ENCODE measurements at regions not wholly inside any gene's neighbourhood (a gene's known extent, or its start where the extent isn't known, plus 50 kb on each side); places are given as distances from the start of the nearest gene placed in this dataset.

DNA sequence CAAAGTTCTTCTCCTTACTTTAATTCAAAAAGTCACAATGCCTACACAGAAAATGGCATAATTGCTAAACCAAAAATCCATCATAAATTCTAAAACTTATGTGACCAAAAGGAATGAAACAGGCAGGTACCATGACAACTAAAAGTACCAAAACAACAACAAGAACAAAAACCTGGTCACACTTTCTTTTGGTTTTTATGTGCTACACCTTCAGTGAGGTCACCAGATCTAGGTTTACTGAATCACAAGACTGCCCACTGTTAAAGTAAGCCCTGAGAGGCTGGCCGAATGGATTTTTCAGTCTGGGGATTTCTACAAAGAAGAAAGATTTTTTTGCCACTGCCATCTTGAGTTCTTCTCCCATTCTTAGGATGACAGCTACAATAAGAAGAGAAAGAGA is 583.0 kb upstream of the PKN2 start:
- H3K27me3 Mint-ChIP-seq (ENCODE audit: insufficient read depth): no peaks in the 10 kb centered on the region
- TF ChIP-seq, protein P1, sequence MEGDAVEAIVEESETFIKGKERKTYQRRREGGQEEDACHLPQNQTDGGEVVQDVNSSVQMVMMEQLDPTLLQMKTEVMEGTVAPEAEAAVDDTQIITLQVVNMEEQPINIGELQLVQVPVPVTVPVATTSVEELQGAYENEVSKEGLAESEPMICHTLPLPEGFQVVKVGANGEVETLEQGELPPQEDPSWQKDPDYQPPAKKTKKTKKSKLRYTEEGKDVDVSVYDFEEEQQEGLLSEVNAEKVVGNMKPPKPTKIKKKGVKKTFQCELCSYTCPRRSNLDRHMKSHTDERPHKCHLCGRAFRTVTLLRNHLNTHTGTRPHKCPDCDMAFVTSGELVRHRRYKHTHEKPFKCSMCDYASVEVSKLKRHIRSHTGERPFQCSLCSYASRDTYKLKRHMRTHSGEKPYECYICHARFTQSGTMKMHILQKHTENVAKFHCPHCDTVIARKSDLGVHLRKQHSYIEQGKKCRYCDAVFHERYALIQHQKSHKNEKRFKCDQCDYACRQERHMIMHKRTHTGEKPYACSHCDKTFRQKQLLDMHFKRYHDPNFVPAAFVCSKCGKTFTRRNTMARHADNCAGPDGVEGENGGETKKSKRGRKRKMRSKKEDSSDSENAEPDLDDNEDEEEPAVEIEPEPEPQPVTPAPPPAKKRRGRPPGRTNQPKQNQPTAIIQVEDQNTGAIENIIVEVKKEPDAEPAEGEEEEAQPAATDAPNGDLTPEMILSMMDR (IDR thresholded peaks at IDR 0.05): no peak
- H3K27ac Mint-ChIP-seq: no peak overlapping the region
- DNase-seq: no peak
- no peaks in the 10 kb centered on the region for H3K9me3 Mint-ChIP-seq
- no peaks in the 10 kb centered on the region for H3K36me3 Mint-ChIP-seq (ENCODE audit: low read depth)
- H3K4me3 Mint-ChIP-seq: no peak overlapping the region
- H3K4me1 Mint-ChIP-seq (ENCODE audit: low read depth): no peaks in the 10 kb centered on the region

DNA sequence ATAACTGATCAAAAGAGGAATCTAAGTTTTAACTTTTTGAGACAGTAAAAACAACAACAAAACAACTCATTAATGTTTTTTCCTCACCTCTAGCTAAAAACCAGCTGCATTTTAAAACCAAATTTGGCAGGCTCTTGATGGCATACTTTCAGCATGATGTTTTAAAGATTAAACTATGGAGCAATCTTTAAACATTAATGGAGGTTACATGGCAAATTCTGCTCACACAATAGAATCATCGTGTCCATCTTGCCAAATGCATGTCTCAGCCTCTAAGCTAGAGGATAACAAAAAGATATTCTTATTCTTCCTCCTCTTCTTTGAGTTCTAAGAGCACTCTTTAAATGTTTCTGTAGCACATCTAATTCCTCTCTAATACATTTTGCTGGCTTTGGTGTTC is 579.8 kb upstream of the PKN2 start:
- DNase-seq: no peak
- TF ChIP-seq, protein P1 (IDR thresholded peaks at IDR 0.05): no peak
- no peaks in the 10 kb centered on the region for H3K4me1 Mint-ChIP-seq (ENCODE audit: low read depth)
- H3K27ac Mint-ChIP-seq: no peak overlapping the region
- no peaks in the 10 kb centered on the region for H3K36me3 Mint-ChIP-seq (ENCODE audit: low read depth)
- H3K27me3 Mint-ChIP-seq (ENCODE audit: insufficient read depth): no peaks in the 10 kb centered on the region
- no peak overlapping the region for H3K4me3 Mint-ChIP-seq
- H3K9me3 Mint-ChIP-seq: no peaks in the 10 kb centered on the region

DNA sequence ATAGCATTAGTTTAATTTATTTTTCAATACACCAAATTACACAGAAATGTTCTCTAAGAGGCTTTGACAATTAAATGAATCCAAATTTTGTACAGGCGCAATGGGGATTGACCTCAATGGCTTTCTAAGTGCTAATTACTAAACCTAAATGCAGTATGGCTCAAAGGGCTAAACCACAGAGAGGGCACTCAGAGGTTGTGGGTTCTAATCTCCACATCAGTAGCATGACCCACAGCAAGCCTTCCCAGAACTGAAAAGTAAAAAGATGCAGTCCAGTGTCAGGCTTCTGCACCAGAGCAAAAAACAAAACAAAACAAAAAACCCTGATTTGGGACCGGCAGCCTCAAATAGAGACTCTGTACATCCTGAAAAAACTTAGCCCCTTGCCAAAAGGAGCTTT is 579.2 kb upstream of the PKN2 start:
- DNase-seq: no peak
- Mint-ChIP-seq H3K4me1 (ENCODE audit: low read depth) (no peaks in the 10 kb centered on the region), H3K4me3 (no peak overlapping the region), H3K27ac (no peak overlapping the region), H3K27me3 (ENCODE audit: insufficient read depth) (no peaks in the 10 kb centered on the region), H3K9me3 (no peaks in the 10 kb centered on the region), H3K36me3 (ENCODE audit: low read depth) (no peaks in the 10 kb centered on the region)
- TF ChIP-seq, protein P1 (IDR thresholded peaks at IDR 0.05): no peak

DNA sequence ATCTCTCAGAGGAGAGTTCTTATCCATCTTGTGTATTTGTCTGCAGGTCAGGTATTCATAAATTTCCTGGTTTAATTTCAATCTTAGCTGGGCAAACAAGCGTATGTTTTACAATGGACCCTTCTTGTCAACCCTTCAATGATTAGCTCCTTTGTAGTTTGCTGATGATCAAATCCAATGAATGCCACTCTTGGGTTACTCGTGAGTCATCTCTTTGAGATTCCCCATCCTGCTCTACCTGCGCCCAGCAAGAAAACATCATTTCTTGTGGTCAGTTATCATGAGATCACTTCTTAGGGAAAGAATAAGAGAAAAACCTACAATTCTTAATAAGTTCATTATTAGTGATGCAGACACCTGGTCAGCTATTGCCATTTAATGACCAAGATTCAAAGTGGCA is 572.3 kb upstream of the PKN2 start:
- no peak for DNase-seq
- Mint-ChIP-seq H3K27me3 (ENCODE audit: insufficient read depth) (no peaks in the 10 kb centered on the region), H3K4me1 (ENCODE audit: low read depth) (no peaks in the 10 kb centered on the region), H3K9me3 (no peaks in the 10 kb centered on the region), H3K4me3 (no peak overlapping the region), H3K27ac (no peak overlapping the region), H3K36me3 (ENCODE audit: low read depth) (no peaks in the 10 kb centered on the region)
- TF ChIP-seq, protein P1 (IDR thresholded peaks at IDR 0.05): no peak

DNA sequence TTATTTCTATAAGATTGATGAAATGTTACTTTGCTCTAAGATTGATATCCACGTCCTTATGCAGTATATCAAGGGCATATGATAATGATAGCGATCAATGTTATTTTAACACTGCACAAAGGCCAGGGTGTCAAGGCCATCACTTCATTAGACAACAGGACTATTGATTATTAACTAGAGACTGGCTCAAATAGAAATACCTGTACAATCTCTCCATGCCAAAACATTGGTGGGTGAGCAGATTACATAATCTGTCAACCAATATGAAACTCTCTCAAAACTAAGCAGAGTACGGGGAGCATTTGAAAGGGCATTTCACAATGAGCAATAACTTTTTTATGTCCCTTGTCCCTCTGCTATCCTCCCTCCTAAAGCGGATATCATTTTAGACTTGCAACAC is 566.5 kb upstream of the PKN2 start:
- H3K4me1 Mint-ChIP-seq (ENCODE audit: low read depth): no peaks in the 10 kb centered on the region
- DNase-seq: no peak
- no peaks in the 10 kb centered on the region for H3K27me3 Mint-ChIP-seq (ENCODE audit: insufficient read depth)
- no peak overlapping the region for H3K4me3 Mint-ChIP-seq
- no peaks in the 10 kb centered on the region for H3K9me3 Mint-ChIP-seq
- H3K36me3 Mint-ChIP-seq (ENCODE audit: low read depth): no peaks in the 10 kb centered on the region
- H3K27ac Mint-ChIP-seq: no peak overlapping the region
- TF ChIP-seq, protein P1 (IDR thresholded peaks at IDR 0.05): no peak

DNA sequence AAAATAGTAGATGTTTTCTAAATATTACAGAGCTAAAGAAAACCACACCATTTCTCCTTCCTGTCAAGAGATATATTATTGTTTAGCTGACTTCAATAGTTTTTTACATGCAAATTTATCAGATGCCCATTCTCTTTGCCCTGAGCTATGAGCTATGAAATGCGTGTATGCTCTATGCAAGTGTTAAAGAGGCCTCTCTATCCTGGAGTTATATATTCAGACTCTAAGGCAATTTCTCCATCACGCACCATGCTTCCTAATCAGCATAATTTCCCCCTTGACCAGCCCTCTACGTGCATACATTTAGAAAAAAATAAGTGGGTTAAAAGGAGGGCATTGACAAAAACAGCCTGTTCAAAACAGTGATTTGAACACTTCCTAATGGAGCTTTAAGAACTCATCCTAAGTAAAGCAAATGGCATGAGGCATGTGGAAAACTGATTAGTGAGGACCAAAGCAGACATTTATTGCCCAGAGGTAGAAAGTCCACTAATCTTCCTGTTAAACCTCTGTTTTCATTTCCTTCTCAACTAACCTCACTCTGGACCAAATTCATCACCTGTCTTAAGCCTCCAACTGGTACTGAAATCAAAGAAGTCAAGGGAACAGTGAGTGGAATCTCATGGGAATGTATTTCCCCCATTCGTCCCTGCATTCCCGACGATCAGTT is 565.8 kb upstream of the PKN2 start:
- H3K4me1 Mint-ChIP-seq (ENCODE audit: low read depth): no peaks in the 10 kb centered on the region
- no peak for DNase-seq
- no peak overlapping the region for H3K4me3 Mint-ChIP-seq
- H3K27ac Mint-ChIP-seq: no peak overlapping the region
- no peaks in the 10 kb centered on the region for H3K9me3 Mint-ChIP-seq
- no peaks in the 10 kb centered on the region for H3K36me3 Mint-ChIP-seq (ENCODE audit: low read depth)
- no peaks in the 10 kb centered on the region for H3K27me3 Mint-ChIP-seq (ENCODE audit: insufficient read depth)
- TF ChIP-seq, protein P1 (IDR thresholded peaks at IDR 0.05): no peak
